Karpas-422 (cell line): ENCODE measurements at regions not wholly inside any gene's neighbourhood (a gene's known extent, or its start where the extent isn't known, plus 50 kb on each side); places are given as distances from the start of the nearest gene placed in this dataset.

Source experiments
- DNase-seq: peaks from one replicate; pipeline ENCODE4 v3.0.0-alpha.2; 2015
- H2AFZ ChIP-seq: fragments of 200-600 bp; sonication (generic); 2 replicates; pipeline ENCODE4 v1.6.1; 2014; ENCODE audit warnings: antibody characterized with exemption, low read length, mixed read lengths
- H3K27ac ChIP-seq: fragments of 200-600 bp; sonication (generic); 2 replicates; pipeline ENCODE4 v1.5.1; 2014; ENCODE audit warnings: mild to moderate bottlenecking, low read length, moderate library complexity
- H3K27me3 ChIP-seq: fragments of 200-600 bp; sonication (generic); 2 replicates; pipeline ENCODE4 v1.6.1; 2014; ENCODE audit warnings: low read length, mixed read lengths
- H3K36me3 ChIP-seq: fragments of 200-600 bp; sonication (generic); 2 replicates; pipeline ENCODE4 v1.6.1; 2014; ENCODE audit warnings: low read length, mixed read lengths; ENCODE audit not compliant: insufficient read depth
- H3K4me1 ChIP-seq: fragments of 200-600 bp; sonication (generic); 2 replicates; pipeline ENCODE4 v1.6.1; 2014; ENCODE audit warnings: mild to moderate bottlenecking, low read length, mixed read lengths
- H3K4me2 ChIP-seq: fragments of 200-600 bp; sonication (generic); 2 replicates; pipeline ENCODE4 v1.6.1; 2014; ENCODE audit warnings: low read length, low read depth, mild to moderate bottlenecking; ENCODE audit not compliant: poor library complexity, severe bottlenecking
- H3K4me3 ChIP-seq: fragments of 200-600 bp; sonication (generic); 2 replicates; pipeline ENCODE4 v1.5.1; 2014; ENCODE audit warnings: mild to moderate bottlenecking, antibody characterized with exemption, low read length, mixed read lengths
- H3K79me2 ChIP-seq: fragments of 200-600 bp; sonication (generic); 2 replicates; pipeline ENCODE4 v1.6.1; 2014; ENCODE audit warnings: mild to moderate bottlenecking, low read length, mixed read lengths
- H3K9ac ChIP-seq: fragments of 200-600 bp; sonication (generic); 2 replicates; pipeline ENCODE4 v1.6.0; 2014; ENCODE audit warnings: low read length
- H3K9me2 ChIP-seq: fragments of 200-600 bp; sonication (generic), shearing (Covaris generic); replicated peaks from 2 replicates; pipeline ENCODE4 v1.6.0; 2014; ENCODE audit warnings: mild to moderate bottlenecking, low read length, moderate library complexity; ENCODE audit not compliant: insufficient read depth
- H3K9me3 ChIP-seq: fragments of 300-700, 200-600 bp; sonication (generic); 2 replicates; pipeline ENCODE4 v1.6.1; 2014; ENCODE audit warnings: low read length, mixed read lengths
- H4K20me1 ChIP-seq: fragments of 200-600 bp; sonication (generic); 2 replicates; pipeline ENCODE4 v1.6.1; 2014; ENCODE audit warnings: mild to moderate bottlenecking, antibody characterized with exemption, low read length, low read depth; ENCODE audit not compliant: insufficient read depth

- no peaks in the 10 kb centered on the region for H3K9me2 ChIP-seq
- H3K4me3 ChIP-seq, result no peak overlapping the region
- no peak for DNase-seq
- H3K4me1 ChIP-seq, result no peaks in the 10 kb centered on the region
- no peaks in the 10 kb centered on the region for H3K9me3 ChIP-seq
- no peaks in the 10 kb centered on the region for H3K27me3 ChIP-seq
- H3K27ac ChIP-seq, result no peak overlapping the region
- H3K36me3 ChIP-seq, result no peaks in the 10 kb centered on the region
- H2AFZ ChIP-seq, result no peak overlapping the region
- H3K9ac ChIP-seq, result no peak overlapping the region
- H3K4me2 ChIP-seq, result no peak overlapping the region
- no peaks in the 10 kb centered on the region for H4K20me1 ChIP-seq
- no peaks in the 10 kb centered on the region for H3K79me2 ChIP-seq
These were observed 69.0 kb upstream of the DLGAP1 start for GRCh38 chr18:4524096-4524495.

- Histone ChIP-seq H3K79me2 (no peaks in the 10 kb centered on the region), H3K27me3 (no peaks in the 10 kb centered on the region), H3K36me3 (no peaks in the 10 kb centered on the region)
These were observed 56.1 kb upstream of the DLGAP1 start for GRCh38 chr18:4511166-4511565.

GRCh38 chr18:4510711-4511110 lies 55.6 kb upstream of the DLGAP1 start:
- Histone ChIP-seq H3K9me3 (peaks cover 6% of the 10 kb centered on the region; the same call in 1 of the 2 replicates), H3K4me2 (no peak overlapping the region), H3K27me3 (no peaks in the 10 kb centered on the region), H3K9ac (no peak overlapping the region), H3K27ac (no peak overlapping the region), H3K4me3 (no peak overlapping the region), H4K20me1 (no peaks in the 10 kb centered on the region), H3K79me2 (no peaks in the 10 kb centered on the region), H3K36me3 (no peaks in the 10 kb centered on the region), H2AFZ (no peak overlapping the region), H3K4me1 (no peaks in the 10 kb centered on the region), H3K9me2 (0 out of 2 replicates have a peak, but pooled peaks cover 5% of the 10 kb centered on the region)
- no peak for DNase-seq

More at GRCh38 chr18:4511166-4511565, 56.1 kb upstream of the DLGAP1 start:
- Histone ChIP-seq H3K9me3 (peaks cover 6% of the 10 kb centered on the region; the same call in 1 of the 2 replicates), H3K4me1 (no peaks in the 10 kb centered on the region), H3K27ac (no peak overlapping the region), H3K4me3 (no peak overlapping the region), H3K4me2 (no peak overlapping the region), H2AFZ (no peak overlapping the region), H4K20me1 (no peaks in the 10 kb centered on the region), H3K9ac (no peak overlapping the region), H3K9me2 (0 out of 2 replicates have a peak, but pooled peaks cover 5% of the 10 kb centered on the region)
- DNase-seq, result no peak

- Histone ChIP-seq H2AFZ (no peak overlapping the region), H3K4me3 (no peak overlapping the region), H3K9me3 (peaks cover 6% of the 10 kb centered on the region; the same call in 1 of the 2 replicates), H3K27me3 (no peaks in the 10 kb centered on the region), H3K9me2 (0 out of 2 replicates have a peak, but pooled peaks cover 4% of the 10 kb centered on the region), H3K4me1 (no peaks in the 10 kb centered on the region), H3K36me3 (no peaks in the 10 kb centered on the region), H3K4me2 (no peak overlapping the region), H4K20me1 (no peaks in the 10 kb centered on the region), H3K9ac (no peak overlapping the region), H3K27ac (no peak overlapping the region), H3K79me2 (no peaks in the 10 kb centered on the region)
- no peak for DNase-seq
These were observed 55.1 kb upstream of the DLGAP1 start for GRCh38 chr18:4510160-4510559.
